Neural cell (in vitro differentiated cells): ENCODE measurements at regions not wholly inside any gene's neighbourhood (a gene's known extent, or its start where the extent isn't known, plus 50 kb on each side); places are given as distances from the start of the nearest gene placed in this dataset.

Experiments
- H2AFZ ChIP-seq: fragments of 200-600, 300-800 bp; sonication (generic), shearing (Covaris generic); 2 replicates; pipeline ENCODE4 v1.6.0; 2014; ENCODE audit warnings: low read depth, mild to moderate bottlenecking, antibody characterized with exemption, low read length, moderate library complexity
- H3F3A ChIP-seq: fragments of 200-600 bp; shearing (Covaris generic); 2 replicates; pipeline ENCODE4 v1.6.1; 2016; ENCODE audit warnings: mild to moderate bottlenecking, moderate library complexity, mixed read lengths, antibody characterized with exemption, low read length; ENCODE audit not compliant: insufficient read depth, poor library complexity, severe bottlenecking
- H3K27ac ChIP-seq: fragments of 200-600, 300-800 bp; sonication (generic), shearing (Covaris generic); 2 replicates; pipeline ENCODE4 v1.5.1; 2014; ENCODE audit warnings: mild to moderate bottlenecking, low read length, moderate library complexity
- H3K27me3 ChIP-seq: fragments of 300-800, 200-600 bp; sonication (generic), shearing (Covaris generic); 2 replicates; pipeline ENCODE4 v1.6.0; 2014; ENCODE audit warnings: mild to moderate bottlenecking, low read depth, low read length, moderate library complexity; ENCODE audit not compliant: insufficient read depth
- H3K36me3 ChIP-seq: fragments of 300-800, 200-600 bp; sonication (generic), shearing (Covaris generic); 2 replicates; pipeline ENCODE4 v1.5.1; 2014; ENCODE audit warnings: mild to moderate bottlenecking, antibody characterized with exemption, low read length, moderate library complexity; ENCODE audit not compliant: insufficient read depth
- H3K4me2 ChIP-seq: fragments of 300-800, 200-600 bp; sonication (generic), shearing (Covaris generic); 2 replicates; pipeline ENCODE4 v1.6.0; 2014; ENCODE audit warnings: mild to moderate bottlenecking, low read length
- H3K4me3 ChIP-seq: fragments of 300-800, 200-600 bp; sonication (generic), shearing (Covaris generic); 2 replicates; pipeline ENCODE4 v1.5.1; 2014; ENCODE audit warnings: mild to moderate bottlenecking, low read length, moderate library complexity
- H3K79me2 ChIP-seq: fragments of 200-600 bp; shearing (Covaris generic); replicated peaks from 2 replicates; pipeline ENCODE4 v1.6.0; 2014; ENCODE audit warnings: mild to moderate bottlenecking, low read length, moderate library complexity; ENCODE audit not compliant: insufficient read depth
- H3K9ac ChIP-seq: fragments of 300-800, 200-600 bp; sonication (generic), shearing (Covaris generic); 2 replicates; pipeline ENCODE4 v1.6.1; 2016; ENCODE audit warnings: mild to moderate bottlenecking, low read length, mixed read lengths
- H3K9me2 ChIP-seq: fragments of 200-600 bp; shearing (Covaris generic); 2 replicates; pipeline ENCODE4 v1.6.1; 2016; ENCODE audit warnings: mild to moderate bottlenecking, low read length, mixed read lengths; ENCODE audit not compliant: insufficient read depth
- H3K9me3 ChIP-seq: fragments of 200-600, 300-800 bp; sonication (generic), shearing (Covaris generic); 2 replicates; pipeline ENCODE4 v1.6.1; 2016; ENCODE audit warnings: mild to moderate bottlenecking, mixed run types, low read length, moderate library complexity, mixed read lengths
- H4K20me1 ChIP-seq: fragments of 200-600 bp; shearing (Covaris generic); 2 replicates; pipeline ENCODE4 v1.6.1; 2016; ENCODE audit warnings: mild to moderate bottlenecking, mixed run types; ENCODE audit not compliant: insufficient read depth
- EP300 ChIP-seq: fragments of 450-650 bp; conservative IDR thresholded peaks from 2 replicates; pipeline ENCODE4 v1.6.1; 2014; ENCODE audit warnings: antibody characterized with exemption, mild to moderate bottlenecking, moderate library complexity; ENCODE audit not compliant: poor library complexity, severe bottlenecking
- MXI1 ChIP-seq: fragments of 450-650 bp; conservative IDR thresholded peaks from 2 replicates; pipeline ENCODE4 v1.6.1; 2014; ENCODE audit warnings: antibody characterized with exemption, mild to moderate bottlenecking; ENCODE audit not compliant: poor library complexity, severe bottlenecking
- POLR2AphosphoS5 ChIP-seq: IDR thresholded peaks from 2 replicates; pipeline ENCODE4 v1.6.1; 2012
- RAD21 ChIP-seq: fragments of 450-650 bp; conservative IDR thresholded peaks from 2 replicates; pipeline ENCODE4 v1.6.1; 2014; ENCODE audit warnings: antibody characterized with exemption, mild to moderate bottlenecking, moderate library complexity
- SMC3 ChIP-seq: fragments of 450-650 bp; conservative IDR thresholded peaks from 2 replicates; pipeline ENCODE4 v1.6.1; 2014; ENCODE audit warnings: antibody characterized with exemption, mild to moderate bottlenecking, moderate library complexity; ENCODE audit not compliant: poor library complexity
- TAF1 ChIP-seq: IDR thresholded peaks from 2 replicates; pipeline ENCODE4 v1.6.1; 2012; ENCODE audit warnings: low read depth
- TF ChIP-seq, protein P1 (sequence below): IDR thresholded peaks from 2 replicates; pipeline ENCODE4 v1.6.1; 2012; ENCODE audit warnings: borderline replicate concordance
- TF ChIP-seq, protein P2 (sequence below): fragments of 450-650 bp; IDR thresholded peaks from 2 replicates; pipeline ENCODE4 v1.5.1; 2014; ENCODE audit warnings: antibody characterized with exemption, mild to moderate bottlenecking, moderate library complexity; ENCODE audit not compliant: poor library complexity, severe bottlenecking

DNA sequence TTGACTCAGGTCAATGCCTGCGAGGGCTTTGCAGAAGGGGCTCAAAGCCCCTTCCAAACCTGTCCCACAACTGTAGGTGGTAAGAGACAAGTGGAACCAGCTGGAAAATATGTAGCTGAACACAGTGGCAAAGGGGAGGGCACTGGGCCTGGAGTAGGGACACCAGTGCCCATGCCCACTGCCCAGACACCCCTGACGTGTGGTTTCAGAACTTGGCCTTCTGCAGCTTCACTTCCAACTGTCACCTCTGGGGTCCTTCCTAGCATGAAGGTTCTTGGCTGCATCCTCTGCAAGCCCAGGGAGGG lies 233.1 kb upstream of the IRX1 start:
- Histone ChIP-seq H3K9me3 (no peaks in the 10 kb centered on the region), H3K79me2 (no peaks in the 10 kb centered on the region), H3K9me2 (no peaks in the 10 kb centered on the region), H3K4me2 (no peak overlapping the region), H2AFZ (no peak overlapping the region), H4K20me1 (no peaks in the 10 kb centered on the region), H3F3A (no peaks in the 10 kb centered on the region), H3K4me3 (no peak overlapping the region), H3K27me3 (no peaks in the 10 kb centered on the region), H3K27ac (no peak overlapping the region), H3K9ac (no peak overlapping the region), H3K36me3 (no peaks in the 10 kb centered on the region)
- TF ChIP-seq, protein P1, sequence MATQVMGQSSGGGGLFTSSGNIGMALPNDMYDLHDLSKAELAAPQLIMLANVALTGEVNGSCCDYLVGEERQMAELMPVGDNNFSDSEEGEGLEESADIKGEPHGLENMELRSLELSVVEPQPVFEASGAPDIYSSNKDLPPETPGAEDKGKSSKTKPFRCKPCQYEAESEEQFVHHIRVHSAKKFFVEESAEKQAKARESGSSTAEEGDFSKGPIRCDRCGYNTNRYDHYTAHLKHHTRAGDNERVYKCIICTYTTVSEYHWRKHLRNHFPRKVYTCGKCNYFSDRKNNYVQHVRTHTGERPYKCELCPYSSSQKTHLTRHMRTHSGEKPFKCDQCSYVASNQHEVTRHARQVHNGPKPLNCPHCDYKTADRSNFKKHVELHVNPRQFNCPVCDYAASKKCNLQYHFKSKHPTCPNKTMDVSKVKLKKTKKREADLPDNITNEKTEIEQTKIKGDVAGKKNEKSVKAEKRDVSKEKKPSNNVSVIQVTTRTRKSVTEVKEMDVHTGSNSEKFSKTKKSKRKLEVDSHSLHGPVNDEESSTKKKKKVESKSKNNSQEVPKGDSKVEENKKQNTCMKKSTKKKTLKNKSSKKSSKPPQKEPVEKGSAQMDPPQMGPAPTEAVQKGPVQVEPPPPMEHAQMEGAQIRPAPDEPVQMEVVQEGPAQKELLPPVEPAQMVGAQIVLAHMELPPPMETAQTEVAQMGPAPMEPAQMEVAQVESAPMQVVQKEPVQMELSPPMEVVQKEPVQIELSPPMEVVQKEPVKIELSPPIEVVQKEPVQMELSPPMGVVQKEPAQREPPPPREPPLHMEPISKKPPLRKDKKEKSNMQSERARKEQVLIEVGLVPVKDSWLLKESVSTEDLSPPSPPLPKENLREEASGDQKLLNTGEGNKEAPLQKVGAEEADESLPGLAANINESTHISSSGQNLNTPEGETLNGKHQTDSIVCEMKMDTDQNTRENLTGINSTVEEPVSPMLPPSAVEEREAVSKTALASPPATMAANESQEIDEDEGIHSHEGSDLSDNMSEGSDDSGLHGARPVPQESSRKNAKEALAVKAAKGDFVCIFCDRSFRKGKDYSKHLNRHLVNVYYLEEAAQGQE: no peak
- no peak for TF ChIP-seq RAD21
- TF ChIP-seq, protein P2, sequence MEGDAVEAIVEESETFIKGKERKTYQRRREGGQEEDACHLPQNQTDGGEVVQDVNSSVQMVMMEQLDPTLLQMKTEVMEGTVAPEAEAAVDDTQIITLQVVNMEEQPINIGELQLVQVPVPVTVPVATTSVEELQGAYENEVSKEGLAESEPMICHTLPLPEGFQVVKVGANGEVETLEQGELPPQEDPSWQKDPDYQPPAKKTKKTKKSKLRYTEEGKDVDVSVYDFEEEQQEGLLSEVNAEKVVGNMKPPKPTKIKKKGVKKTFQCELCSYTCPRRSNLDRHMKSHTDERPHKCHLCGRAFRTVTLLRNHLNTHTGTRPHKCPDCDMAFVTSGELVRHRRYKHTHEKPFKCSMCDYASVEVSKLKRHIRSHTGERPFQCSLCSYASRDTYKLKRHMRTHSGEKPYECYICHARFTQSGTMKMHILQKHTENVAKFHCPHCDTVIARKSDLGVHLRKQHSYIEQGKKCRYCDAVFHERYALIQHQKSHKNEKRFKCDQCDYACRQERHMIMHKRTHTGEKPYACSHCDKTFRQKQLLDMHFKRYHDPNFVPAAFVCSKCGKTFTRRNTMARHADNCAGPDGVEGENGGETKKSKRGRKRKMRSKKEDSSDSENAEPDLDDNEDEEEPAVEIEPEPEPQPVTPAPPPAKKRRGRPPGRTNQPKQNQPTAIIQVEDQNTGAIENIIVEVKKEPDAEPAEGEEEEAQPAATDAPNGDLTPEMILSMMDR: no peak

DNA sequence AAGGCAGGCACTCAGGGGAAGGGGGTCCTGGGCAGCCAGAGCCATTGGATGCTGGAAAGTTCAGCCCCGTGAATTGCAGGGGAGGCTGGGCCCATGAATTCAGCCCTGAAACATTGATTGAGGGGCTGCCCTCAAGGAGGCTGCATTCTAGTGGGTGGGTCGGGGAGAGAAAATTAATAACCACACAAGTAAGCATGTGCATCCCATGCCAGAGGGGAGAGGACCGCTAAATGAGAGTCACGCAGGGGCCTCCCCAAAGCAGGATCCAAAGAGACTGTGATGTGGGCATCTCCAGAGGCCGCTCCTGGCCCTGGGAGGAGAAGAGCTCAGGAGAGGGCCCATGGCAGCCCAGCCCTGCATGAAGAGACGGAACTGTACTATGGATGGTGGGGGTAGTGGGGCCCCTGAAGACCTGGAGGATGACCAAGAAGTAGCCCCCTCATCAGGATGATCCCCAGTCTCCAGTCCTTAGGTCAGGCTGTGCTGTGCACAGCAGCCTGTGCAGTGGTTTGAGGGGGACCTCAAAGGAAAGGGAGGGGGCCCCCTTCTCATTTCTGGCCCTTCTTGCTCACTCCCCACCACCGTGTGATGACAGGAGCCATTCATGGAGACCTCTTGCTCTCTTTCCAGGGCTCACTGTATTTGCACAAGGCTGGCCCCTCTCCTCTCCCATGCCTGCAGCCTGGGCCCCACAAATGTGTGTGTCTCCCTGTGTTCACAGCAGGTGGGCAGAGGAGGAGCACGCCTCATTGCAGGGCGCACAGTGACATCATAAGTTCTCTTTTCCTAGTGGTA lies 233.6 kb upstream of the IRX1 start:
- no peak overlapping the region for H3K4me3 ChIP-seq
- TF ChIP-seq RAD21: no peak
- no peak for TF ChIP-seq POLR2AphosphoS5
- TF ChIP-seq EP300: no peak
- TF ChIP-seq MXI1: no peak
- no peak for TF ChIP-seq SMC3
- TF ChIP-seq, protein P2: no peak
- TF ChIP-seq, protein P1: no peak
- TF ChIP-seq TAF1: no peak
- no peaks in the 10 kb centered on the region for H3K27me3 ChIP-seq
- H3K9me3 ChIP-seq: no peaks in the 10 kb centered on the region
- no peak overlapping the region for H2AFZ ChIP-seq
- H3F3A ChIP-seq: no peaks in the 10 kb centered on the region
- no peak overlapping the region for H3K9ac ChIP-seq
- H3K27ac ChIP-seq: no peak overlapping the region
- H4K20me1 ChIP-seq: no peaks in the 10 kb centered on the region
- H3K36me3 ChIP-seq: no peaks in the 10 kb centered on the region
- no peaks in the 10 kb centered on the region for H3K79me2 ChIP-seq
- H3K4me2 ChIP-seq: no peak overlapping the region
- no peaks in the 10 kb centered on the region for H3K9me2 ChIP-seq
